NB4 (cell line): ENCODE measurements at regions not wholly inside any gene's neighbourhood (a gene's known extent, or its start where the extent isn't known, plus 50 kb on each side); places are given as distances from the start of the nearest gene placed in this dataset.

Source experiments
- MAX ChIP-seq: IDR thresholded peaks from 2 replicates; pipeline ENCODE4 v1.6.1; 2011; ENCODE audit warnings: low read depth, low read length
- POLR2A ChIP-seq: IDR thresholded peaks from 2 replicates; pipeline ENCODE4 v1.6.1; 2011; ENCODE audit warnings: mild to moderate bottlenecking; ENCODE audit not compliant: insufficient read length; ENCODE audit errors: extremely low read depth
- TF ChIP-seq, protein P1 (sequence below): IDR thresholded peaks from one replicate; pipeline ENCODE4 v1.5.1; 2012; ENCODE audit warnings: low read depth, low read length

DNA sequence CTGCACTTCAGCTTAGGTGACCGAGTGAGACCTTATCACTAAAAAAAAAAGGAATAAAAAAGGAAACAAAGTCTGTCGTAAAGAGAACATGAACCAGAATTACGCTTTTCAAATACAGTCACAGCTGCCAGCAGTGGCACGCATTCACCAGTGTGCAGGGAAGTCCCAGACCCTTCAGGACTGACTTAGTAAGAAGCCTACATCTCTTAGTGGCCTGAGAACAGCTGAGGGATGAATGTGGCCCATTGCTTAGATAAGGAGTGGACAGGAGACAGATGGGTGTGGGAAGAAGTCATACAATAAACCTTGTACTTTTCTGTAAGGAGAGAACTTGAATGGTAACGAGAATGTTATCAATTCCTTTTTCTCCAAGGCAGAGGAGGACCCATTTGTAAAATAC lies 178.5 kb downstream of the JCAD start:
- TF ChIP-seq, protein P1, sequence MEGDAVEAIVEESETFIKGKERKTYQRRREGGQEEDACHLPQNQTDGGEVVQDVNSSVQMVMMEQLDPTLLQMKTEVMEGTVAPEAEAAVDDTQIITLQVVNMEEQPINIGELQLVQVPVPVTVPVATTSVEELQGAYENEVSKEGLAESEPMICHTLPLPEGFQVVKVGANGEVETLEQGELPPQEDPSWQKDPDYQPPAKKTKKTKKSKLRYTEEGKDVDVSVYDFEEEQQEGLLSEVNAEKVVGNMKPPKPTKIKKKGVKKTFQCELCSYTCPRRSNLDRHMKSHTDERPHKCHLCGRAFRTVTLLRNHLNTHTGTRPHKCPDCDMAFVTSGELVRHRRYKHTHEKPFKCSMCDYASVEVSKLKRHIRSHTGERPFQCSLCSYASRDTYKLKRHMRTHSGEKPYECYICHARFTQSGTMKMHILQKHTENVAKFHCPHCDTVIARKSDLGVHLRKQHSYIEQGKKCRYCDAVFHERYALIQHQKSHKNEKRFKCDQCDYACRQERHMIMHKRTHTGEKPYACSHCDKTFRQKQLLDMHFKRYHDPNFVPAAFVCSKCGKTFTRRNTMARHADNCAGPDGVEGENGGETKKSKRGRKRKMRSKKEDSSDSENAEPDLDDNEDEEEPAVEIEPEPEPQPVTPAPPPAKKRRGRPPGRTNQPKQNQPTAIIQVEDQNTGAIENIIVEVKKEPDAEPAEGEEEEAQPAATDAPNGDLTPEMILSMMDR: no peak
- TF ChIP-seq MAX: no peak
- no peak for TF ChIP-seq POLR2A
